OCI-LY1 (cell line): ENCODE measurements at regions not wholly inside any gene's neighbourhood (a gene's known extent, or its start where the extent isn't known, plus 50 kb on each side); places are given as distances from the start of the nearest gene placed in this dataset.

Experiments used
- CTCF ChIP-seq: fragments of 200-600 bp; sonication (generic), shearing (Covaris generic); IDR thresholded peaks from 2 replicates; pipeline ENCODE4 v1.5.1; 2017; ENCODE audit warnings: mild to moderate bottlenecking, antibody characterized with exemption, low read length, moderate library complexity, mixed read lengths
- EZH2 ChIP-seq: fragments of 200-600 bp; sonication (generic), shearing (Covaris generic); IDR thresholded peaks from 2 replicates; pipeline ENCODE4 v1.8.0; 2017; ENCODE audit warnings: borderline replicate concordance, mixed run types, mild to moderate bottlenecking, antibody characterized with exemption, low read length, moderate library complexity, mixed read lengths

GRCh38 chr4:3858046-3858730, 92.0 kb downstream of the ADRA2C start:
- TF ChIP-seq CTCF (no peak), EZH2 (no peak)
